HL-60 (cell line): ENCODE measurements at regions not wholly inside any gene's neighbourhood (a gene's known extent, or its start where the extent isn't known, plus 50 kb on each side); places are given as distances from the start of the nearest gene placed in this dataset.
"Not testable (repeated sequence)": the region's sequence is repeated elsewhere in the genome, so short reads cannot be mapped to it uniquely, and the experiment has no call there.

Experiments used
- DNase-seq, 2 experiments: peaks; one replicate each; pipeline ENCODE4 v3.0.0-alpha.2; 2010 to 2020; ENCODE audit warnings: low read depth in 1 of 2, low spot score in 1 of 2
- H3K27ac ChIP-seq: fragments of 250-450 bp; sonication (Bioruptor Pico); replicated peaks from 2 replicates; pipeline ENCODE4 v1.5.1; 2020; ENCODE audit warnings: mild to moderate bottlenecking, moderate library complexity
- H3K27me3 ChIP-seq: fragments of 250-450 bp; sonication (Bioruptor Pico); 2 replicates; pipeline ENCODE4 v1.5.1; 2021; ENCODE audit warnings: mild to moderate bottlenecking, moderate library complexity; ENCODE audit not compliant: insufficient read depth, poor library complexity, severe bottlenecking
- H3K4me3 ChIP-seq: replicated peaks from 2 replicates; pipeline ENCODE4 v1.5.1; 2011; ENCODE audit warnings: mild to moderate bottlenecking, control low read depth, low read length; ENCODE audit not compliant: insufficient read depth
- CTCF ChIP-seq: IDR thresholded peaks from one replicate; pipeline ENCODE4 v1.5.1; 2011; ENCODE audit warnings: low read length, control low read depth, inconsistent platforms; ENCODE audit not compliant: insufficient read depth
- GABPA ChIP-seq: IDR thresholded peaks from 2 replicates; pipeline ENCODE4 v1.6.1; 2012; ENCODE audit warnings: low read depth
- POLR2AphosphoS5 ChIP-seq: IDR thresholded peaks from 2 replicates; pipeline ENCODE4 v1.6.1; 2012; ENCODE audit warnings: low read depth
- REST ChIP-seq: IDR thresholded peaks from 2 replicates; pipeline ENCODE4 v1.6.1; 2012; ENCODE audit warnings: low read depth; ENCODE audit not compliant: insufficient replicate concordance
- SPI1 ChIP-seq: IDR thresholded peaks from 2 replicates; pipeline ENCODE4 v1.6.1; 2012; ENCODE audit warnings: low read depth, mild to moderate bottlenecking, borderline replicate concordance

GRCh38 chr17:13099926-13100325, 82.1 kb upstream of the ELAC2 start:
- no peak for DNase-seq
- Histone ChIP-seq H3K27me3 (no peaks in the 10 kb centered on the region), H3K27ac (no peak overlapping the region), H3K4me3 (no peak overlapping the region)
- TF ChIP-seq SPI1 (no peak), GABPA (no peak), REST (no peak), CTCF (no peak), POLR2AphosphoS5 (no peak)

GRCh38 chr17:13099089-13099735, 81.4 kb upstream of the ELAC2 start:
- TF ChIP-seq POLR2AphosphoS5 = no peak
- TF ChIP-seq GABPA = no peak
- no peak for TF ChIP-seq SPI1
- no peak for TF ChIP-seq REST
- no peak for TF ChIP-seq CTCF
- DNase-seq = no peak
- Histone ChIP-seq H3K27me3 (no peaks in the 10 kb centered on the region), H3K4me3 (no peak overlapping the region), H3K27ac (no peak overlapping the region)

GRCh38 chr17:13096291-13096690, 78.5 kb upstream of the ELAC2 start:
- TF ChIP-seq CTCF = no peak
- no peak for TF ChIP-seq GABPA
- TF ChIP-seq SPI1 = no peak
- no peak for TF ChIP-seq REST
- no peak for TF ChIP-seq POLR2AphosphoS5
- no peak overlapping the region for H3K27ac ChIP-seq
- H3K4me3 ChIP-seq = no peak overlapping the region
- no peak for DNase-seq
- H3K27me3 ChIP-seq = no peaks in the 10 kb centered on the region

- DNase-seq, H3K27me3 ChIP-seq: not testable (repeated sequence)
Observed at GRCh38 chr17:13092010-13092409, 74.2 kb upstream of the ELAC2 start.

More at GRCh38 chr17:13092010-13092409, 74.2 kb upstream of the ELAC2 start:
- not testable (repeated sequence) for H3K4me3 ChIP-seq, H3K27ac ChIP-seq
